H1 (cell line): ENCODE measurements at regions not wholly inside any gene's neighbourhood (a gene's known extent, or its start where the extent isn't known, plus 50 kb on each side); places are given as distances from the start of the nearest gene placed in this dataset.

Experiments
- BRCA1 ChIP-seq: IDR thresholded peaks from 2 replicates; pipeline ENCODE4 v1.6.1; 2012; ENCODE audit warnings: low read depth, low read length, improper control_type of control experiment
- CHD1 ChIP-seq: IDR thresholded peaks from 2 replicates; pipeline ENCODE4 v1.6.1; 2012; ENCODE audit warnings: low read depth, low read length, improper control_type of control experiment
- CHD7 ChIP-seq: fragments of 300-600 bp; sonication (generic); IDR thresholded peaks from 2 replicates; pipeline ENCODE4 v1.7.1; 2012; ENCODE audit warnings: low read length, moderate library complexity, mild to moderate bottlenecking, inconsistent platforms; ENCODE audit not compliant: insufficient replicate concordance
- JUND ChIP-seq: IDR thresholded peaks from 2 replicates; pipeline ENCODE4 v1.6.1; 2011; ENCODE audit warnings: mild to moderate bottlenecking, improper control_type of control experiment, low read length
- KDM5A ChIP-seq: fragments of 200-600 bp; IDR thresholded peaks from 2 replicates; pipeline ENCODE4 v1.7.1; 2012; ENCODE audit warnings: mild to moderate bottlenecking, low read length, inconsistent platforms, mixed read lengths
- TF ChIP-seq, protein P1 (sequence below): IDR thresholded peaks from 2 replicates; pipeline ENCODE4 v1.6.1; 2012; ENCODE audit warnings: low read length, inconsistent platforms

- no peak for TF ChIP-seq CHD7
- TF ChIP-seq JUND: no peak
- no peak for TF ChIP-seq CHD1
- TF ChIP-seq, protein P1, sequence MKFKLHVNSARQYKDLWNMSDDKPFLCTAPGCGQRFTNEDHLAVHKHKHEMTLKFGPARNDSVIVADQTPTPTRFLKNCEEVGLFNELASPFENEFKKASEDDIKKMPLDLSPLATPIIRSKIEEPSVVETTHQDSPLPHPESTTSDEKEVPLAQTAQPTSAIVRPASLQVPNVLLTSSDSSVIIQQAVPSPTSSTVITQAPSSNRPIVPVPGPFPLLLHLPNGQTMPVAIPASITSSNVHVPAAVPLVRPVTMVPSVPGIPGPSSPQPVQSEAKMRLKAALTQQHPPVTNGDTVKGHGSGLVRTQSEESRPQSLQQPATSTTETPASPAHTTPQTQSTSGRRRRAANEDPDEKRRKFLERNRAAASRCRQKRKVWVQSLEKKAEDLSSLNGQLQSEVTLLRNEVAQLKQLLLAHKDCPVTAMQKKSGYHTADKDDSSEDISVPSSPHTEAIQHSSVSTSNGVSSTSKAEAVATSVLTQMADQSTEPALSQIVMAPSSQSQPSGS: no peak
- TF ChIP-seq KDM5A: no peak
- no peak for TF ChIP-seq BRCA1
Observed at GRCh38 chr12:19886065-19886464, 446.8 kb downstream of the AEBP2 start (continued).
